NCI-H146 treated with DMSO at 0.1 percent for 48 hours (cell line): ENCODE measurements at regions not wholly inside any gene's neighbourhood (a gene's known extent, or its start where the extent isn't known, plus 50 kb on each side); places are given as distances from the start of the nearest gene placed in this dataset.
A peak's percentile ranks its signal among the peaks of the same experiment; 100 is the strongest.
"Not testable (repeated sequence)": the region's sequence is repeated elsewhere in the genome, so short reads cannot be mapped to it uniquely, and the experiment has no call there.

Source experiments
- DNase-seq: peaks from one replicate; lab custom pipeline; 2025; ENCODE audit not compliant: unreplicated experiment; lab: John Stamatoyannopoulos, UW

- DNase-seq: no peak
Observed at GRCh38 chr1:214141486-214141885, 139.5 kb upstream of the SMYD2 start.

- DNase-seq: peak; percentile 24
Observed at GRCh38 chr1:214143006-214143992, 137.7 kb upstream of the SMYD2 start.

- DNase-seq: not testable (repeated sequence)
Observed at GRCh38 chr1:214144521-214144920, 136.4 kb upstream of the SMYD2 start.

- peak; percentile 39 for DNase-seq
Observed at GRCh38 chr1:214146523-214146922, 134.4 kb upstream of the SMYD2 start.

- DNase-seq: no peak
Observed at GRCh38 chr1:214154596-214155292, 126.2 kb upstream of the SMYD2 start.

- no peak for DNase-seq
Observed at GRCh38 chr1:214155987-214156625, 124.9 kb upstream of the SMYD2 start.

GRCh38 chr1:214164173-214164572 lies 116.8 kb upstream of the SMYD2 start:
- DNase-seq: no peak

GRCh38 chr1:214165850-214166374 lies 115.0 kb upstream of the SMYD2 start:
- DNase-seq: no peak

- no peak for DNase-seq
Observed at GRCh38 chr1:214174508-214175199, 106.3 kb upstream of the SMYD2 start.

GRCh38 chr1:214178102-214178501 lies 102.9 kb upstream of the SMYD2 start:
- DNase-seq: no peak

- no peak for DNase-seq
Observed at GRCh38 chr1:214184992-214185391, 96.0 kb upstream of the SMYD2 start.

GRCh38 chr1:214186103-214186824 lies 94.7 kb upstream of the SMYD2 start:
- DNase-seq: no peak

- DNase-seq: no peak
Observed at GRCh38 chr1:214187121-214187900, 93.6 kb upstream of the SMYD2 start.

- DNase-seq: no peak
Observed at GRCh38 chr1:214187933-214188332, 93.0 kb upstream of the SMYD2 start.

GRCh38 chr1:214188835-214189234 lies 92.1 kb upstream of the SMYD2 start:
- DNase-seq: no peak

- no peak for DNase-seq
Observed at GRCh38 chr1:214192825-214193643, 87.9 kb upstream of the SMYD2 start.

GRCh38 chr1:214193691-214194090 lies 87.3 kb upstream of the SMYD2 start:
- DNase-seq: no peak

- no peak for DNase-seq
Observed at GRCh38 chr1:214198571-214198970, 82.4 kb upstream of the SMYD2 start.
